ENCODE measurements at regions not wholly inside any gene's neighbourhood (a gene's known extent, or its start where the extent isn't known, plus 50 kb on each side); places are given as distances from the start of the nearest gene placed in this dataset.

GRCh38 chr10:131635564-131636015 lies 265.2 kb upstream of the PPP2R2D start:
- DNase-seq (ENCODE audit: low spot score): no peak

- no peak for DNase-seq (ENCODE audit: low spot score)
Measured at GRCh38 chr10:131636116-131636515, 264.7 kb upstream of the PPP2R2D start.

DNA sequence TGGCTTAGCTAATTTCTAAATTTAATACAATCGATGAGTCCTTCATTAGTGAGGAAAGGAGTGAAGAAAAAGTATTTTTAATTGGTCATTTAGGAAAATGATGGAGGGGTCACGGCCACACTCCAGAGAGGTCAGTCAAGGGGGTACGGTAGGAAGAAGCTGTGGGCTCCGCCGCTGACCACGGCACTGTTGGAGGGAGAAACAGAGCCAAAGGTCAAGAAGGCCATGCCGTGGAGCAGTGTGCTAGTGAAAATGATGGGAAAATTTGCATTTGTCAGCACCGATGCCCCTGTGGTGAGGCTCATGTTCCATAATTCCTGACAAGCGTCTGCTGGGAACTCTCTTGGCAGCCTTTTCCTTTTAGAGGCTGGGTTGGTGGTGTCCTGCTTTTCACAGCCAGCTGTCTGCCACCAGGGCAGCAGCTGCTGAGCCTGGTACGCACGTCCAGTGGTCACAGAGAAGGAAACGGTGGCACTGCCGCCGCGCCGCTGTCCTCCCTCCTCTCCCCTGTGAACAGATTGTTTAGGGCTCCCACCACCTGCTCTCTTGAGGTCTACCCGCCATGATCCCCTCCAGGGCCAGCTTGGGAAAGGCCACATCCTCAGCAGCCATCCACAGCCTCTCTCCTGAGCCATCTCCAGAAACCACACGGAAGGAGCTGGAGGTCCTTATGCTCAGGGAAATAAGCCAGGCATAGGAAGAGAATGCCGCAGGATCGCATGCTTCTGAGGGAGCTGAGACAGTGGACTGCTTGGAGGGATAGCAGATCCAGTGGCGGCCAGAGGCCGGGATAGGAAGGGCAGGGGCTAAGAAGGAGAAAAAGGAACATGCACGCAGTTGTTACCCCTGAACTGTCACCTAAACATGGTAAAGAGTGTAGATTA lies 263.7 kb upstream of the PPP2R2D start:
- DNase-seq (ENCODE audit: low spot score): no peak

- DNase-seq (ENCODE audit: low spot score): no peak
Measured at GRCh38 chr10:131638049-131638879, 262.5 kb upstream of the PPP2R2D start.

- no peak for DNase-seq (ENCODE audit: low spot score)
Measured at GRCh38 chr10:131638880-131639278, 261.9 kb upstream of the PPP2R2D start.

DNA sequence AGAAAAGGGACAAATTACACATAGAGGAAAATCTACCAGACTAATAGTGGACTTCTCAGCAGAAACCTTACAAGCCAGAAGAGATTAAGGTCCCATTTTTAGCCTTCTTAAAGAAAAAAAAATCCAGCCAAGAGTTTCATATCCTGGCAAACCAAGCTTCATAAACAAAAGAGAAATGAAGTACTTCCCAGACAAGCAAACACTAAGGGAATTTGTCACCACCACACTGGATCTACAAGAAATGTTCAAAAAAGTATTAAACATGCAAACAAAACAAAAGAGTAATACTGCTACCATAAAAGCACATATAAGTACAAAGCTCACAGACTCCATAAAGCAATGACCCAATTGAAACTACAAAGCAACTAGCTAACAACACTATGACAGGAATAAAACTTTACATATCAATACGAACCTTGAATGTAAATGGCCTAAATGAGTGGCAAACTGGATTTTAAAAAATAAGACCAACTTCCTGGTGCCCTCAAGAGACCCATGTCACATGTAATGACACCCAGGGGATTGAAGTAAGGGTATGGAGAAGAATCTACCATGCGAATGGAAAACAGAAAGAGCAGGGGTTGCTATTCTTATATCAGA lies 260.7 kb upstream of the PPP2R2D start:
- DNase-seq (ENCODE audit: low spot score): no peak

GRCh38 chr10:131641231-131641630 lies 259.6 kb upstream of the PPP2R2D start:
- no peak for DNase-seq (ENCODE audit: low spot score)

DNA sequence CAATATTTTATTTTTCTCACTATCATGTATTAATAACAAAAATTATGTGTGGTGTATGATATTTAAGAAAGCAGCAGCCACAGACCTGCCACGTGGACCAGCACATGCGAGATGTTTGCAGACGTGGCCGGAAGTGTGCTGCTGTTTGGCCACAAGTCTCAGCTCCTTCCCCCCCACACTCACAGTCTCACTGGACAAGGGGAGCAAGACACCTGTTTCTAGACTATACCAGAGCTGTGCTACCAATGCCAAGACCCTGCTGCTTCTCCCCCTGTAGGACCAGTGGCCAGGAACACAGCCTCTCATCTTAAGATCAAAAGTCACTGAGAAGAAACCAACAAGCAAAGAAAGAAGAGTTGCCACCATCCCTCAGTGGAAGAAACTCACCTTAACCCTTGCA lies 258.9 kb upstream of the PPP2R2D start:
- no peak for DNase-seq (ENCODE audit: low spot score)

DNA sequence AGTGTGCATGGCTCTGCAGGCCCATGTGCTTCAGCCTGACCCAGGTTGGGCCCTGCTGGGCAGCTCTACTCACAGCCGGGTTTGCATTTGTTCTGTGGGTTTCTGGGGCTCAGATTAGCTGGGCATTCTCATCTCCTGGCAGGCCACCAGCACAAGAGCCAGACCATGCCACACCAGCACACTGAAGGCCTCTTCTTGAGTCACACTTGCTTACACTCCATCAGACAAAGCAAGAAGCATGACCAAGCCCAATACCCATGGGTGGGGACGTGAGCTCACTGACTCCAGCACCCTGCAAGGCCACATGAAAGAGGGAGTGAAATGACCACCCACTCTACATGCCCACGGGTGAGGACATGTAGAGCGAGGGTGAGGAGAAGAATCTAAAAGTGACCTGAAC lies 257.8 kb upstream of the PPP2R2D start:
- DNase-seq (ENCODE audit: low spot score): no peak

GRCh38 chr10:131644289-131644688 lies 256.5 kb upstream of the PPP2R2D start:
- DNase-seq (ENCODE audit: low spot score): no peak

DNA sequence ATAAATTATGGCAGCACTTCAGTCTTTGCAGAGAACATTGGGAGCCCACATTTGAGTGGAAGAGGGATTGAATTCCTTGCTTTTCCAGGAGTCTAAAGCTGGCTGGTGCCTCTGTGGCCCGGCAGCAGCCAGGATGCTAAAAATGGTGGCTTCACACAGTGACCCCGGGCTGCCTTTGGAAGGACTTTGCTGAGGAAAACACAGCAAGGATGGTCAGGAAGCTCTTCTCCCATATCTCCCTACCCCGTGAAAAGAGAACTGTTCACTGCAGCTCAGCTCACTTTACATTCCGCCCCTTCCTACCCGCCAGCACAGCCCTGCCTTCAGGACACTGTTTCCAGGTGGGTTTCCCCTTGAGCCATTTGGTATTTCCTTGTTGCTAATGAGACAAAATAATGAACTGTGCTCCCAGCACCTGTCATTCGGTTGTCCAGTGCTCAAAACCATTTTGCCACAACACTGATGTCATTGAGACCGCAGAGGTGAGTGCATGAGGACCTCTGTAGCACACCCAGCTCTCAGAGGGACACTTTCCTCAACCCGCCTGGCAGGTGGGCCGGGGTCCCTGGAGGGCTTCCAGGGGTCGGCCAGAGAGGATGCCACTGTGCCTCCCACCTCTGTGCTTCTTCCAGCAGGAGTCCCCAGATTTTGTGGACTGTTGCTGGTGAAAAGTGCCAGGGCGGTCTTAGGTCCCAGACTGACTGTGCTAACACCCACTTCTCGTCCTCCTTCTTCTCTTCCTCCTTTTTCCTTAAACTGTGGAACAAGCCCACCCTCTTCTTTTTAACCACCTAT lies 255.7 kb upstream of the PPP2R2D start:
- no peak for DNase-seq (ENCODE audit: low spot score)

- no peak for DNase-seq (ENCODE audit: low spot score)
Measured at GRCh38 chr10:131645756-131646155, 255.1 kb upstream of the PPP2R2D start.

- no peak for DNase-seq (ENCODE audit: low spot score)
Measured at GRCh38 chr10:131646551-131647525, 254.0 kb upstream of the PPP2R2D start.

DNA sequence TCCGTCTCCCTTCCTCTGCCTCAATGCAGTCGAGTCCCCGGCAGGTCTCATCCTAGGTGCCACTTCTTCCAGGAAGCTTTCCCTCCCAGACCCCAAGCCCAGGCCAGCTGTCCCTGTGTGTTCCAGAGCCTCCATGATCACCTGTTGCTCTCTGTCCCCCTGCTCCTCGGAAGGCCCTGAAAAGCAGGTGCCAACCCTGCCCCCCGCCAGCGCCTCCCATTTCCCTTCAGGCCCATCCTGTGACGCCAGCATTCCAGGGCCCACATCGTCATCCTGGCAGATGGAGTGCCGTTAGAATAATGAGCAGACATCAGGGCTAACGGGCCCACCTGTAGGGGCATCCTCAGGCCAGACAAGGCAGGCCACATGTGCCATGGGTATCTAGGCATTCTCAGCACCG lies 253.0 kb upstream of the PPP2R2D start:
- no peak for DNase-seq (ENCODE audit: low spot score)

GRCh38 chr10:131648386-131649020 lies 252.3 kb upstream of the PPP2R2D start:
- no peak for DNase-seq (ENCODE audit: low spot score)

- no peak for DNase-seq (ENCODE audit: low spot score)
Measured at GRCh38 chr10:131649617-131650016, 251.2 kb upstream of the PPP2R2D start.

GRCh38 chr10:131650169-131650705 lies 250.6 kb upstream of the PPP2R2D start:
- DNase-seq (ENCODE audit: low spot score): no peak

GRCh38 chr10:131650771-131651673 lies 249.8 kb upstream of the PPP2R2D start:
- DNase-seq (ENCODE audit: low spot score): no peak

Measured in hematopoietic multipotent progenitor cell treated with erythropoietin and hydrocortisone succinate and interleukin-3 and kit ligand, for 17 days (in vitro differentiated cells).